ENCODE measurements at regions not wholly inside any gene's neighbourhood (a gene's known extent, or its start where the extent isn't known, plus 50 kb on each side); places are given as distances from the start of the nearest gene placed in this dataset.

- DNase-seq (ENCODE audit: low read depth): peak; percentile 17
Measured at GRCh38 chr6:92644104-92644791, 775.1 kb downstream of the EPHA7 start.

GRCh38 chr6:92635553-92636153, 783.7 kb downstream of the EPHA7 start:
- no peak for DNase-seq (ENCODE audit: low read depth)

GRCh38 chr6:92634561-92634960, 784.8 kb downstream of the EPHA7 start:
- DNase-seq (ENCODE audit: low read depth): no peak

- no peak for DNase-seq (ENCODE audit: low read depth)
Measured at GRCh38 chr6:92623431-92623830, 795.9 kb downstream of the EPHA7 start.

GRCh38 chr6:92617721-92618120, 801.6 kb downstream of the EPHA7 start:
- DNase-seq (ENCODE audit: low read depth): no peak

GRCh38 chr6:92608751-92609150, 810.6 kb downstream of the EPHA7 start:
- peak; percentile 47 for DNase-seq (ENCODE audit: low read depth)

- no peak for DNase-seq (ENCODE audit: low read depth)
Measured at GRCh38 chr6:92593201-92593600, 826.2 kb downstream of the EPHA7 start.

- DNase-seq (ENCODE audit: low read depth): peak; percentile 49
Measured at GRCh38 chr6:92589996-92590395, 829.4 kb downstream of the EPHA7 start.

- no peak for DNase-seq (ENCODE audit: low read depth)
Measured at GRCh38 chr6:92588148-92588547, 831.2 kb downstream of the EPHA7 start.

- no peak for DNase-seq (ENCODE audit: low read depth)
Measured at GRCh38 chr6:92587525-92587924, 831.8 kb downstream of the EPHA7 start.

GRCh38 chr6:92586236-92586977, 833.0 kb downstream of the EPHA7 start:
- DNase-seq (ENCODE audit: low read depth): no peak

- peak; percentile 81 for DNase-seq (ENCODE audit: low read depth)
Measured at GRCh38 chr6:92582211-92582610, 837.1 kb downstream of the EPHA7 start.

- peak; percentile 89 for DNase-seq (ENCODE audit: low read depth)
Measured at GRCh38 chr6:92577077-92577719, 842.2 kb downstream of the EPHA7 start.

GRCh38 chr6:92568541-92568940, 850.8 kb downstream of the EPHA7 start:
- DNase-seq (ENCODE audit: low read depth): no peak

GRCh38 chr6:92566632-92567031, 852.7 kb downstream of the EPHA7 start:
- DNase-seq (ENCODE audit: low read depth): no peak

GRCh38 chr6:92564376-92564775, 855.0 kb downstream of the EPHA7 start:
- no peak for DNase-seq (ENCODE audit: low read depth)

- DNase-seq (ENCODE audit: low read depth): no peak
Measured at GRCh38 chr6:92559611-92560010, 859.7 kb downstream of the EPHA7 start.

GRCh38 chr6:92559003-92559402, 860.4 kb downstream of the EPHA7 start:
- DNase-seq (ENCODE audit: low read depth): peak; percentile 80

- DNase-seq (ENCODE audit: low read depth): no peak
Measured at GRCh38 chr6:92550501-92550900, 868.9 kb downstream of the EPHA7 start.

GRCh38 chr6:92545861-92546260, 873.5 kb downstream of the EPHA7 start:
- DNase-seq (ENCODE audit: low read depth): no peak

GRCh38 chr6:92541448-92542060, 877.8 kb downstream of the EPHA7 start:
- DNase-seq (ENCODE audit: low read depth): peak; percentile 37

GRCh38 chr6:92538926-92539325, 880.4 kb downstream of the EPHA7 start:
- peak; percentile 38 for DNase-seq (ENCODE audit: low read depth)
